Hepatocyte (in vitro differentiated cells): ENCODE measurements at regions not wholly inside any gene's neighbourhood (a gene's known extent, or its start where the extent isn't known, plus 50 kb on each side); places are given as distances from the start of the nearest gene placed in this dataset.

Experiments used
- DNase-seq: peaks from one replicate; pipeline ENCODE4 v3.0.0-alpha.2; 2016; ENCODE audit warnings: low spot score
- H2AFZ ChIP-seq: fragments of 200-600 bp; sonication (generic); 2 replicates; pipeline ENCODE4 v1.6.0; 2016; ENCODE audit warnings: antibody characterized with exemption, mild to moderate bottlenecking
- H3K27ac ChIP-seq: fragments of 200-600 bp; sonication (generic); 2 replicates; pipeline ENCODE4 v1.5.1; 2016; ENCODE audit warnings: mild to moderate bottlenecking
- H3K27me3 ChIP-seq: fragments of 200-600 bp; sonication (generic); 2 replicates; pipeline ENCODE4 v1.6.1; 2016
- H3K36me3 ChIP-seq: fragments of 200-600 bp; sonication (generic); replicated peaks from 2 replicates; pipeline ENCODE4 v1.5.1; 2016; ENCODE audit warnings: low read depth; ENCODE audit not compliant: insufficient read depth
- H3K4me1 ChIP-seq: fragments of 200-600 bp; sonication (generic); 2 replicates; pipeline ENCODE4 v1.5.1; 2016; ENCODE audit warnings: mild to moderate bottlenecking, moderate library complexity; ENCODE audit not compliant: insufficient read depth
- H3K4me2 ChIP-seq: fragments of 200-600 bp; sonication (generic); 2 replicates; pipeline ENCODE4 v1.6.0; 2016
- H3K4me3 ChIP-seq: fragments of 200-600 bp; sonication (generic); 2 replicates; pipeline ENCODE4 v1.5.1; 2016; ENCODE audit warnings: mild to moderate bottlenecking
- H3K79me2 ChIP-seq: fragments of 200-600 bp; sonication (generic); 2 replicates; pipeline ENCODE4 v1.6.0; 2017; ENCODE audit warnings: mild to moderate bottlenecking
- H3K9me2 ChIP-seq: fragments of 200-600 bp; sonication (generic); replicated peaks from 2 replicates; pipeline ENCODE4 v1.6.0; 2017; ENCODE audit warnings: mild to moderate bottlenecking; ENCODE audit not compliant: insufficient read depth
- H3K9me3 ChIP-seq: fragments of 200-600 bp; sonication (generic); 2 replicates; pipeline ENCODE4 v1.5.1; 2016; ENCODE audit warnings: low read depth, mild to moderate bottlenecking
- H4K20me1 ChIP-seq: fragments of 200-600 bp; sonication (generic); 2 replicates; pipeline ENCODE4 v1.6.0; 2016; ENCODE audit warnings: mild to moderate bottlenecking; ENCODE audit not compliant: insufficient read depth, poor library complexity, severe bottlenecking
- CTCF ChIP-seq: fragments of 200-600 bp; sonication (generic); IDR thresholded peaks from 2 replicates; pipeline ENCODE4 v1.5.1; 2016; ENCODE audit warnings: antibody characterized with exemption, mild to moderate bottlenecking; ENCODE audit not compliant: poor library complexity
- EZH2 ChIP-seq: fragments of 200-600 bp; sonication (generic); IDR thresholded peaks from 2 replicates; pipeline ENCODE4 v1.6.1; 2016; ENCODE audit warnings: antibody characterized with exemption, mild to moderate bottlenecking, borderline replicate concordance
- EZH2phosphoT487 ChIP-seq: fragments of 200-600 bp; sonication (generic); IDR thresholded peaks from one replicate; pipeline ENCODE4 v1.6.1; 2018; ENCODE audit warnings: antibody characterized with exemption, mild to moderate bottlenecking, low read depth, moderate library complexity; ENCODE audit not compliant: unreplicated experiment, severe bottlenecking
- WGBS: methylation state at CpG from one replicate; pipeline ENCODE4 v1.1.6; 2016; ENCODE audit warnings: low lambda C conversion rate; ENCODE audit errors: missing lambda C conversion rate; 5-methylcytosine and 5-hydroxymethylcytosine counted together

DNA sequence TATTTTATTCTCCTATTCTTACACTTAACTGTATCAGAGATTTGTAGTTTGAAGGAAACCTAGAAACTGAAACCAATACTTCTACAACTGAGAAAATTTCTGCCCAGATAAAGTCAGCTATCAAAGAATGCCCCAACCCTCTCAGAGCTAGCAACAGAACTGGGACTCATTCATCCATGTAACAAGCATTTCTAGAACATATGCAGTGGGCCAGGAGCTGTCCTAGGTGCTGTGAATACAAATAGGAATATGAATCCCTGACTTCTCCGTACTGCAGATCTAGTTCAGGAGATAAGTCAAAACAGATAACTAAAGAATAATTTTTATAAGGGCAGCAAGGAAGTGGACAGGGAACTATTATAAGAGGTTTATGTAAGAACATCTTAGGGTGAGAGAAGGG lies 654.1 kb upstream of the NOX3 start:
- H4K20me1 ChIP-seq: no peaks in the 10 kb centered on the region
- H3K27me3 ChIP-seq: no peaks in the 10 kb centered on the region
- no peaks in the 10 kb centered on the region for H3K9me3 ChIP-seq
- H3K79me2 ChIP-seq: no peaks in the 10 kb centered on the region
- no peak overlapping the region for H3K4me2 ChIP-seq
- TF ChIP-seq CTCF (no peak), EZH2 (no peak), EZH2phosphoT487 (no peak)
- DNase-seq: no peak
- H3K4me1 ChIP-seq: no peaks in the 10 kb centered on the region
- no peak overlapping the region for H3K4me3 ChIP-seq
- no peaks in the 10 kb centered on the region for H3K9me2 ChIP-seq
- no peaks in the 10 kb centered on the region for H3K36me3 ChIP-seq
- no peak overlapping the region for H3K27ac ChIP-seq
- no peak overlapping the region for H2AFZ ChIP-seq
- WGBS: 59% methylated on average over 1 of the region's 1 CpG

- WGBS: 80% methylated on average over 15 of the region's 15 CpGs
- H3K4me1 ChIP-seq: no peaks in the 10 kb centered on the region
- no peaks in the 10 kb centered on the region for H3K27me3 ChIP-seq
- no peak for TF ChIP-seq EZH2
- TF ChIP-seq EZH2phosphoT487: no peak
- no peak for TF ChIP-seq CTCF
- H4K20me1 ChIP-seq: no peaks in the 10 kb centered on the region
- no peak overlapping the region for H3K4me2 ChIP-seq
- no peaks in the 10 kb centered on the region for H3K9me3 ChIP-seq
- H3K79me2 ChIP-seq: no peaks in the 10 kb centered on the region
- H3K27ac ChIP-seq: no peak overlapping the region
- no peak overlapping the region for H3K4me3 ChIP-seq
- H3K36me3 ChIP-seq: no peaks in the 10 kb centered on the region
- no peak overlapping the region for H2AFZ ChIP-seq
- no peak for DNase-seq
- no peaks in the 10 kb centered on the region for H3K9me2 ChIP-seq
Measured at GRCh38 chr6:156107624-156108101, 652.0 kb upstream of the NOX3 start.

- H3K4me3 ChIP-seq: no peak overlapping the region
- no peaks in the 10 kb centered on the region for H3K27me3 ChIP-seq
- TF ChIP-seq EZH2phosphoT487 (no peak), EZH2 (no peak), CTCF (no peak)
- no peaks in the 10 kb centered on the region for H3K36me3 ChIP-seq
- no peak overlapping the region for H2AFZ ChIP-seq
- H3K79me2 ChIP-seq: no peaks in the 10 kb centered on the region
- no peaks in the 10 kb centered on the region for H3K9me3 ChIP-seq
- H3K4me2 ChIP-seq: no peak overlapping the region
- no peaks in the 10 kb centered on the region for H4K20me1 ChIP-seq
- WGBS: 80% methylated on average over 3 of the region's 3 CpGs
- no peaks in the 10 kb centered on the region for H3K4me1 ChIP-seq
- H3K27ac ChIP-seq: no peak overlapping the region
- DNase-seq: no peak
- no peaks in the 10 kb centered on the region for H3K9me2 ChIP-seq
Measured at GRCh38 chr6:156102129-156102528, 646.5 kb upstream of the NOX3 start.

DNA sequence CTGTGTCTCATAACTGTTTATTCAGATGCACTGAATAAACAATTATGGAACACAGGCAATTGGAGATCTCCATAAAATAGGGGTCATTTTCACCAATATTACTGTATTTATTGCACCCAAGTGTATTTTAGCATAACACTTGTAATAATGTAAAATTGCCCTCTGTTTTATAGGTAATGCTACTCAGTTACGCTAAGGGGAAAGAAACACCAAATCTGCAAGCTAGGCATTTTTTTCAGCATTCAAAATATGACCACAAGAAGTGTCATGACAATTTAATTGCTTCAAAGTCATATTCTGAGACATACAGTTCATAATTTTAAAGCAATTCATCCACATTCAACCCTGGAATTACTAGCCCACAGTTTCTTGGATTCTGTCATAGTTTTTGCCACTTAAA lies 643.2 kb upstream of the NOX3 start:
- no peak overlapping the region for H2AFZ ChIP-seq
- TF ChIP-seq EZH2phosphoT487 (no peak), EZH2 (no peak), CTCF (no peak)
- no peaks in the 10 kb centered on the region for H3K79me2 ChIP-seq
- H3K4me3 ChIP-seq: no peak overlapping the region
- no peaks in the 10 kb centered on the region for H3K27me3 ChIP-seq
- no peaks in the 10 kb centered on the region for H4K20me1 ChIP-seq
- no peak overlapping the region for H3K4me2 ChIP-seq
- no peak overlapping the region for H3K27ac ChIP-seq
- WGBS: 95% methylated on average over 1 of the region's 1 CpG
- no peaks in the 10 kb centered on the region for H3K9me2 ChIP-seq
- H3K36me3 ChIP-seq: no peaks in the 10 kb centered on the region
- H3K9me3 ChIP-seq: no peaks in the 10 kb centered on the region
- H3K4me1 ChIP-seq: no peaks in the 10 kb centered on the region
- DNase-seq: no peak
